GM12878 (cell line): ENCODE measurements at regions not wholly inside any gene's neighbourhood (a gene's known extent, or its start where the extent isn't known, plus 50 kb on each side); places are given as distances from the start of the nearest gene placed in this dataset.

Source experiments
- CTCF ChIP-seq, 3 experiments: IDR thresholded peaks in 2 of 3; conservative IDR thresholded peaks in 1 of 3; 2 replicates each; pipeline ENCODE4 v1.5.1; 2011; ENCODE audit warnings: low read depth in 3 of 3, low read length in 3 of 3, mild to moderate bottlenecking in 3 of 3, control low read depth in 2 of 3, moderate library complexity in 2 of 3, inconsistent platforms in 1 of 3, mixed read lengths in 1 of 3; ENCODE audit not compliant: control insufficient read depth in 2 of 3, insufficient read depth in 1 of 3; ENCODE audit errors: extremely low read depth in 1 of 3
- EP300 ChIP-seq, 2 experiments: fragments of 150-350 bp in 1 of 2; IDR thresholded peaks; 2 replicates each; pipeline ENCODE4 v1.6.1; 2011 to 2012; ENCODE audit warnings: low read depth in 2 of 2, low read length in 2 of 2, borderline replicate concordance in 1 of 2, improper control_type of control experiment in 1 of 2, inconsistent platforms in 1 of 2; ENCODE audit not compliant: control insufficient read depth in 1 of 2
- TAF1 ChIP-seq: IDR thresholded peaks from 2 replicates; pipeline ENCODE4 v1.6.1; 2011; ENCODE audit warnings: mild to moderate bottlenecking, low read depth, low read length, borderline replicate concordance
- ZNF274 ChIP-seq: IDR thresholded peaks from one replicate; pipeline ENCODE4 v1.8.0; 2011; ENCODE audit not compliant: insufficient read length, insufficient read depth

- no peak for TF ChIP-seq TAF1
- TF ChIP-seq CTCF (IDR thresholded peaks at IDR 0.05 in 2 of 3, conservative IDR thresholded peaks at IDR 0.05 in 1 of 3; ENCODE audit: control insufficient read depth in 2 of 3, extremely low read depth in 1 of 3, insufficient read depth in 1 of 3, low read depth in 3 of 3, low read length in 3 of 3) = no peak
- TF ChIP-seq EP300 (IDR thresholded peaks at IDR 0.05; ENCODE audit: borderline replicate concordance in 1 of 2, control insufficient read depth in 1 of 2, low read depth in 2 of 2, low read length in 2 of 2) = no peak
- no peak for TF ChIP-seq ZNF274
Measured at GRCh38 chr6:6975459-6976111, 132.2 kb upstream of the RREB1 start.
